ENCODE measurements at regions not wholly inside any gene's neighbourhood (a gene's known extent, or its start where the extent isn't known, plus 50 kb on each side); places are given as distances from the start of the nearest gene placed in this dataset.
"Not testable (repeated sequence)": the region's sequence is repeated elsewhere in the genome, so short reads cannot be mapped to it uniquely, and the experiment has no call there.

DNA sequence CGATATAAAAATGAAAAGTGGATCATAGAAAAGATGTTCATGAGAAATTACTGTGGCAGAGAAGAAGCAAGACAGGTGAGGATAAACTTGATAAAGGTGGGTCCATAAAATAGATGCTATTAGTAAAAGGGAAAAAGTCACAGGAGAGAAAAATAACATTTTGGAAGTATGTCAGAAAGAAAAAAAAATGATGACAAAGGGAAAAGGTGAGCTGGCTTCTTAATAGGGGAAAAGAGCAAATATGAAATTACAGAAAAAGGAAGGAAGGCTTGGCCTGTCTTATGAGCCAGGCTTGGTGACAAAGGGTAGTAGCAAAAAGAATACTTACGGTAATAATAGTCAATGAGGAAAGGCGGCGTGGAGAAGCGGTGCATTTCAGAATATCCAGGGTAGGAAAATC lies 386.1 kb downstream of the RWDD3 start:
- no peak for DNase-seq

DNA sequence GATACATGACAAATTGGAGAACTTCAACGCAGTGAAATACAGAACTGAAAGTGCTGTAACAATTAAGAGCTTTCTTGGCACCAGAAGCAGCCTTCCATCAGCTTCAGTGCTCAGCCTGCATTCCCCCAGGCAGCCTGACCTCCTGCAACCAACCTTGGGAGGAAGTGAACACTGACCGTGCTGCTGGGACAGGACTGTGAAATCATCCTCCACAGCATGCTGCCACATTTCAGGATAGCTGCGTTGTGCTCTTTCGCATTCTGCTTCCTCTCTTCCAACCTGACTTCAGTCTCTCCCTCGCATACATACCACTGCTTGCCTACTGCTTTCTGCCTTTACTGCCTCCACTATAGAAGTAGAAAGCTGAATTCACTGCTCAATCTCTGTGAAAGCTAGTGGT lies 388.6 kb downstream of the RWDD3 start:
- no peak for DNase-seq

DNA sequence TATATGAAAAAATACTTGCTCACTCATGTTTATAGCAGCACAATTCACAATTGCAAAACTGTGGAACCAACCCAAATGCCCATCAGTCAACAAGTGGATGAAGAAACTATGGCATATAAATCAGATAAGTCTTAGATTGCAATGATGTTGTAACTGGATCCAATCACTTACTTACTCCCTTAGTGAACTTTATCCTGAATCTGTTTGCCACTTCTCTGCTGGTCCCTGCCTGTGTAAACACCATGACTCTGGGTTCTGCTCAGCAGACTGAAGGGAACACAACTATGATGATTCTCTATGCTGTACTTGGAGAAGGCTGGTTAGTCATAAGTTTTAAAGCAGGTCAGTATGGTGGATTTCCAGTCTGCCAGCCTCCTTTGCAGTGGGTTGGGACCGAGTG lies 391.2 kb downstream of the RWDD3 start:
- DNase-seq, result no peak

DNA sequence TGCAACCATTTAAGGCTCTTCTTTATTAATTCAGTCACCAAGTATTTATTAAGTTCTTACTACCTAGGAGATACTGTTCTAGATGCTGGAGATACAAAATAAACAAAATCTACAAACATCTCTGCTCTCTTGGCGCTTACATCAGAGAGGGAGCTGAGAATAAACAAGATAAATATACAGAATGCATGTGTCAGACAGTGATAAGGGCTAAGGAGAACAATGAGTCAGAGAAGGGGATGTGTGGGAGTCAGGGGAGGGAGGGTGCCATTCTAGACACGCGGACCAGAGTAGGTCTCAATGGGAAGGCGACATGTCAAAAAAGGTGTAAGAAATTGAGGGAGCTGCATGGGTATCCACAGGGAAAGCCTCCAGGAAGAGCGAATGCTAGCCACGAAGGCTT lies 393.2 kb downstream of the RWDD3 start:
- DNase-seq, result no peak

DNA sequence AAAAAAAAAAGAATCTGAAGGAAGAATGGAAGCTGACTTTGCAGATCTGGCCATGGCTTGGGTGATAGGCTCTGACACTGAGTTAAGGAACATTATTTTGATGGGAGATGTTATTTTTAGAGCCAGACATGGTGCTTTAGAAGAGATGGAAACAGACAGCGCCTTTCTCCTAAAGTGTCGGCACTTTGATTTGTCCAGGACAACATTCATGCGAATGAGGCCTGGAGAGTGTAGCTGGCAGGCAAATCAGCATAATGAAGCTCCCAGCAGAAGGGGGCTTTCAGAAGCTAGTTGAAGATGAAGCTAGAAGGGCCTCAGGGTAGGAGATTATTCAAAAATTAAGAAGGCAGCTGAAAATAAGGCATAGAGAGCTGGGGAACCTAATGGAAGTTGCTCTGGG lies 397.7 kb downstream of the RWDD3 start:
- DNase-seq, result no peak

DNA sequence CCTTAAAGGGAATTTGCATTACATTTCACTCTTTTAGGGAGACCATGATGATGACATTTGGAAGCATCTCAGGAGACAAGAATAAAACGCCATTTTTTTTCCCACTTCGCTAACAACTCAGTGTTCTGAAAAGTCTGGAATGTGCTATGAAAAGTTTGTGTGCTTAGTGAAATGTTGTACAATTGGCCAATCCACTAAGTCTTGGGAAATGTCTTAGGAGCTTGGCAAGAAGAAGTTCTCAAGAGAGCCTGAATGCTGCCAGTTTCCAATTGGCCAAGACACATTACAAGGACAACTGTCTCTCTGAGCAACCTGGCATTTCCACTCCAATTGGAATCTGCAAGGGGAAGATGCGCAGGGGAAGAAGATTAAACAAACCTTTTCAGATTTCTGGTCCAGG lies 401.8 kb downstream of the RWDD3 start:
- DNase-seq, result no peak

DNA sequence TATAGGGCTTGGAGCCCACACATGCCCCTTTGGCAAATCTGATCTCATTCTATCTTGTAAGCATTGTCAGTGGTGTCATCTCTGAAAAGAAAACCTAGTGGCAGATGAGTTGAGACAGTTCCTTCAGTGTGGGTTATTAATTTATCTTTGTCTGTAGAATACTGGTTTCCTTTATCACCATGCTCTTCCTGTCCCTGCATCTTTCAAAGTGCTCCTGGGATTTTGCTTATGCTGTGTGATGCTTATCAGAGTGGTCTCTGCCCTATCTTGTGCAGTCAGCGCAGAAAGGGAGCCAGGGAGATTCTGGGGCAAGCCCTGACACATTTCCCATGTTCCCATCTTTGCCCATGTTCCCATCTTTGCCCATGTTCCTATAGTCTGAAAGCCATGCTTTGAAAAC lies 402.9 kb downstream of the RWDD3 start:
- no peak for DNase-seq

DNA sequence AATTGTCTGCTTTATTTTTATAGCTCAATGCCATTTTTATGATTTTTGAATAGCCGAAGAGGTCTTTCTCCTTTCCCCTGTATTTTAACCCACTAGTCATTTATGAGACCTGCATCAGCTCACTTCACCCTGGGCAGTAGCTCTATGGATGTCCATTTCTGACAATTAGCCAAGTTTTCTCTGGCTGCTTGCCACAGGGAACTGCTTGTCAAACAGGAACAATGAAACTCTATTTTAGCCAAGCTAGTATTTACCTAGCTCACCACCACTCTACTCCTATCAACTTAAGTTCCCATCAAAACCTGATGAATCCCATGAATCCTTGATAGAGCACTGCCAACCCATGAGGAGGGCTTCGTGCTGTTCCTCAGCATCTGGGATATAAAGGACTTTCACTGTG lies 406.7 kb downstream of the RWDD3 start:
- peak; percentile 12 to 47 for DNase-seq

DNA sequence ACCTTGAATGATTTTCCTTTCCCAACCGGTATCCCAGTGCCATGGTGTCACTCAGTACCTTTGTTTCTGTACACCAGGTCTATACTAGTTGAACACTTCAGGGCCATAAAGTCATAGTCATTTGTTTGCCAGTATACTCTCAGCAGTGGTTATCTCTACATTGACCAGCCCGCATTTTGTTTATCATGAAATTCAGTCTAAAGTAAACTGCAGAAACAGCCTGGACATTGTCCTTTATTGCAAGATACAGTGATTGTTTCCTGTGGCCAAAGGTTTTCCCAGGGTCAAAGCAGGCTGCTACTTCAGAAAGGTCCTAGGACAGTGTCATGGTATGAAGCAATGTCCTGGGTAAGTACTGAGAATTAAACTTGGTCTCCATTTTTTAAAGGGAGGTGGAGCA lies 407.4 kb downstream of the RWDD3 start:
- no peak for DNase-seq

DNA sequence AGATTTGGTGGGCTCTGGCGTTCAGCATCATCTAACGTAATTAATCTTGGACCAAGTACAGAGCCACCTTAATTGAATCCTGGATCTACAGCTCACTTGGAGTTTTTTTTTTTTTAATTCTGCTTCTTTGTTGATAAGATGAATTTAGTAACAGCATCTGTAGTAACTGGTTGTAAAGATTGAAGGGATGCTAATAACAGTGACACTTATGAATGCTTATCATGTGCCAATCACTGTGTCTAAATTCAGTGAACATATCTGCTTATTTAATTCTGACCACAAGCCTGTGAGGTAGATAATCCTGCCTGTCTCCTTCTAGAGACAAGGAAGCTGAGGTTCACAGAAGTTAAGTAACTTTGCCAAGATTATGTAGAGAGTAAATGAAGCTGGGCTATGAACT lies 408.0 kb downstream of the RWDD3 start:
- DNase-seq, result no peak

DNA sequence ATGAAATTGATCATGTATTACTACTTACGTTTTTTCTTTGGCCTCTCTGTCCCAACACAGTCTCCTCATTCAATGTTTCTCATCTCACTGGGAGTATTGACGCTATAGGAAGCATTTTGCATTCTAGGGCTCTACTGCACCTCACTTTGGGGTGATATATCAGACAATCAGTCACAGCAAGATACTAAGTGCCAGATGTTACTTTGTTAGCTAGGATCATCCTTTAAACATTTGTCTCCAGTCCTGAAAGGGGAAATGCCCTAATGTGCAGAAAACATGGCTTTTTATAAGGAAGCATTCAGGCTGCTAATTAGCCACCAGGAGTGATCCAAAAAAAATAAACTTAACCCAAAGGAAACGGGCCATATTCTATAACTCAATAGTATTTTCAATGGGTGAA lies 409.1 kb downstream of the RWDD3 start:
- DNase-seq, result no peak

DNA sequence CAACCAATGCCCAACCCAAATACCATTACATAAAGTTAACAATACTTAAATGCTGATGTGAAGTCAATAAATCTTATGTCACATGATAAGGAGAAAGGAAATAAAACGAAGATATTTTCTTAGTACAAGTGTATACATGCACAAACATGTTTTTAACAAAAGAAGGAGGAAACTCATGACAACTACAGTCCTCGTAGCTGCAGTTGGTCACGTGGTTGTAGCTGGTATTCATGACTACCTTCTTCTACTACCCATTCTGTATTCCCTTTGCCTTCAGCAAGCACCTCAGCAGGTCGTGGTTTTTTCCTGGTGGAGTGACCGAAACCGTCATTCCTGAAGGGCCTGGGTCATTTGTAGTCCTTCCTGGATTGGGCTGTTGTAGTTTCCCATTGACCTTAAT lies 411.1 kb downstream of the RWDD3 start:
- not testable (repeated sequence) for DNase-seq

DNA sequence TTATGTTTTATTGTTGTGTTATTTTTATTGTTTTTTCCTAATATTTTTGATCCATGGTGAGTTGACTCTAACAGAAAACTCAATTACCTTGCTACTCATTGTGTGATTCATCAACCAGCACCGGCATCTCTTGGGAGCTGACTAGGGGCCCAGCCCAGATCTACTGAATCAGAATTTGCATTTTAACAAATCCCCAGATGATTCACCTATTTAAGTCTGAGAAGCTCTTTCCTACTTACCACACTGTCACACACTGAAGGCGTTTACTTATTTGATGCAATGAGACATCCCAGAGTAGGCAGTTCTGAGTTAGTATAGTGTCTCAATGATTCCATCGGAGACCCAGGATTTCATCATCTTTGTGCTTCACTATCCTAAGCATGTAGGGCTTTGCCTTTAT lies 416.6 kb downstream of the RWDD3 start:
- no peak for DNase-seq

DNA sequence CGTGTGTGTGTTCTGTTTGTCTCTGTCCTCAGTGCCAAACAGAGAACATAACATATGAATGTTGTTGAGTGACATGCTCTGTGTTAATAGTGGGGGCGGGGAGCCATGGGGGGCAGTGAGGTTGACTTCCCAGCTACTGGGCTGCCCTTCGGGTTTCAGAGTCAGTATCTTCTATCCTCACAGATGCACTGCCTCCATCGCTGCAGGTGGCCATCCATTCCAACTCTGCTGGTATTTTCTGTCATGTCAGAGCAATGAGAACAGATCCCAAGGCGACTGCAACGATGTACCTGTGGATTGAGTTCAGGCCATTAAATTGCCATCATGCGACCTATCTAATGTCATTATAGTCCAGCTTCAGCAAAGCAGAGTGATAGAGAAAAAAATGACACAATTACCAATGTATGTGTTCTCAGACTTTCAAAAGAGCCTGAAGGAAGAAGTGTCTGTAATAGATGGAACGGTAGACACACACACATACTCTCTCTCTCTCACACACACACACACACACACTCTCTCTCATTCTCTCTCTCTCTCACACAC lies 418.5 kb downstream of the RWDD3 start:
- no peak for DNase-seq

DNA sequence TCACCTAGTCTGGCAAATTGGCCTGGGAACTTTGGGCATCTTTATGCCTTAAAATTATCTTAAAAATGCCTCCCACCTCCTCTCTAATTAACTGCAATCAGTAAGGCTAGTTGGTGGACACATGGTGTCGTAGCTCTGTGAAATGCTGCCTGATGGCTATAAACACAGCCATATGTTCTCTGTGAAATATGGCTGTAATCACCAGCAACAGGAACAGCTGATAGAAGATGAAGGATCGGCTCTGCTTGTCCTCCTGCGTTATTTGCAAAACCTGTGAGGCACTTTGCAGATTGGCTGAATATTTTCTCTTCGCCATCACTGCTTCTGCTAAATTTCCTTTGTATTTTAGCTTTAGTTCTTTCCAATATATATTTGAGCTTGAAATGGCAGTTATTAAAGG lies 419.6 kb downstream of the RWDD3 start:
- DNase-seq, result no peak

DNA sequence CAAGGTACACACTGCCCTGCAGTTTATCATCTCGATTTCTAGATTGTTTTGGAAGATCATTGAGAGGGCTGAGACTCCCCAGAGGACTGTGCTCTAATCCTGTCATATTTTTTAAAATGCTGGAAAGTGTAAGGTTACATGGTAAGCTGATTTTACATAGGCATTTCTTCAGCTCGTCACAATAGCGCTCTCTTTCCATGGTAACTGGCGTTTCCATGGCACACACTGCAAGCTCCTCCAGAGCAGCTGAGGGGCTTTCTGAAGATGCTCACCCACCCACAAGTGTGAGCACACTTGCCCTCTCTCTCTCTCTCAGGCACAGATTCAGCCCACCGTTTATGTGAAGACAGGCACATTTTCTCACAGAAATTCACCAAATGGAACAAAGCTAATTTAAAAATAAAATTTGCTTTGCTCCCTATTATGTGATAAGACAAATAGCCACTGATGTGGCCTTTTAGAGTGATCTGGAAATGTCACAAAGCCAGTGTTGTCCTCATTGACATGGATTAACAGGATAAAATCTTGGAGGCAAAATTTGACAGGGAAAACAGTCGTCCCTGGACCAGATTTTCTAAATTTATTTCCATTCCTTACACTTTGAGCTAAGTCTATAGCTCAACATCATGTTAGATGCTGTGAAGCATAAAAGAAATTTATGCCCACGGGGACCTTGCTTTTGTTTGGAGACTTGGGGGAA lies 421.5 kb downstream of the RWDD3 start:
- DNase-seq, result no peak

DNA sequence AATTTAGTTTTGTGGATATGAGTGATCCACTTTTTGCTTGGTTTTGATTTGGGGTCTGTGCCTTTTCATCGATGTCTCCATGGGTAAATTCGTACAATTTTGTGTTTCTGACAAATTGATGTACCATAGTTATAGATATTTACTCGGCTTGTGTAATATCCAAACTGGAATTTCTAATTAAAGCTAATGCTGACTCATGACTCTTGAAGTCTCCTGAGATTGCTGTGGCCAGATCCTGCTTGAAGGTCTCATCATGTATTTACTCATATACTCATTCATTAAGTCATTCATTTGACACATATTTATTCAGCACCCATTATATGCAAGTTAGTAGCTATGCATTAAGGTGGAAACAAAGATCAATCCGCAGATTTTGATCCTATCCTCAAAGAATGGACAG lies 423.2 kb downstream of the RWDD3 start:
- no peak for DNase-seq

DNA sequence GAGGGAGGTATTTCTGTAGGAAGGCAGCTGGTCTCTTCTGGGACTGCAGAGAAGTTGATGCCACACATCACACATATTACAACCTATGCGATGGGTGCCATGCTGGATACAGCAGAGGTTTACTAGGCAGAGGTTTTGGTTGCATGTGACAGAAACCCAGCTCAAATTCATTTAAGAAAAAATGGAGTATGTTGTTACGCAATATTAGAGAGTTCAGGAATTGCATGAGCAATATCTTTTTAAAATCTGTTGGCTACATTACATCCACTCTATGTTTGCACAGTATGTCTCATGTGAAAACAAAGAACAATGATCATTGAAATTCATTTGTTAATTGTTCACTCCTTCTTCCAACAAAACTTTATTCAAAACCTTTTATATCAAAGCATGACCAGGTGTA lies 425.2 kb downstream of the RWDD3 start:
- no peak for DNase-seq

DNA sequence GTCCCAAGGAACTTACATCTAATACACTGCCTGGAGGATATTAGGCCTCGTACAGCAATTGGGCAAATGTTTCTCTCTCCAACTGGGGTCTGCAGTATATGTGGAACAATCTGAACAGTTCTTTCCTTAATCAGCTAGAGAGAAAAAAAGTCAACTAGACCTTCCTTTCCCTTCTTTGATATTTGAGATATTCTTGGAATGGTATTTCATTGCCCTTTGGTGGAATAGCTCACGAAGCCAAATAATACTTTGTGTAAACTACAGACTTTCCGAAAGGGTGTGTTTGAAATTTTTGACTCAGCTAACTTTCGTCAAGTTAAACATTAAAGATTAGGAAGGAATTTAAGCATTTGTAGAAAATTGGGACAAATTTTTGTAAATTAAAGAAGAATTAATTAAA lies 425.6 kb downstream of the RWDD3 start:
- no peak for DNase-seq

DNA sequence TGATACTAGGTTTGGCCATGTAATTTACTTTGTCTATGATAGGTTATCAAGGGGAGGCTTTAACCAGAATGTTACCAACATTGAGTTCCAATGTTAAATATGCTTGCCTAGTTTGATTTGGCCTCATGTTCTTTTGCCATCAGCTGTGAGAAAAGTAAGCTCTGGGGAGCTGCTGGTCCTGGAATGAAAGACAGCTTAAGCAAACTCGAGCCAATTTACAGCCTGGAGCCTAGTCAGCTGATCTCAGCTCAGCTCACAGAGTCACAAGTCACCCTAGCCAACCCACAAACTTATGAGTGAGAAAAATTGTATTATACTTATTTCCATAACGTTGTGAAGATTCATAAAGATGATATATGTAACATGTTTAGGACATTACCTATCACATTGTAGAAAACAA lies 426.7 kb downstream of the RWDD3 start:
- DNase-seq, result no peak

DNA sequence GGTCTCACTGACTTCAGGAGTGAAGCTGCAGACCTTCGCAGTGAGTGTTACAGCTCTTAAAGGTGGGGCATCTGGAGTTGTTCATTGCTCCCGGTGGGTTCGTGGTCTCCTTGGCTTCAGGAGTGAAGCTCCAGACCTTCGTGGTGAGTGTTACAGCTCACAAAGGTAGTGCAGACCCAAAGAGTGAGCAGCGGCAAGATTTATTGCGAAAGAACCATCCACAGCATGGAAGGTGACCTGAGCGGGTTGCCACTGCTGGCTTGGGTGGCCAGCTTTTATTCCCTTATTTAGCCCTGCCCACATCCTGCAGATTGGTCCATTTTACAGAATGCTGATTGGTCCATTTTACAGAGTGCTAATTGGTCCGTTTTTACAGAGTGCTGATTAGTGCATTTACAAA lies 429.5 kb downstream of the RWDD3 start:
- not testable (repeated sequence) for DNase-seq

DNA sequence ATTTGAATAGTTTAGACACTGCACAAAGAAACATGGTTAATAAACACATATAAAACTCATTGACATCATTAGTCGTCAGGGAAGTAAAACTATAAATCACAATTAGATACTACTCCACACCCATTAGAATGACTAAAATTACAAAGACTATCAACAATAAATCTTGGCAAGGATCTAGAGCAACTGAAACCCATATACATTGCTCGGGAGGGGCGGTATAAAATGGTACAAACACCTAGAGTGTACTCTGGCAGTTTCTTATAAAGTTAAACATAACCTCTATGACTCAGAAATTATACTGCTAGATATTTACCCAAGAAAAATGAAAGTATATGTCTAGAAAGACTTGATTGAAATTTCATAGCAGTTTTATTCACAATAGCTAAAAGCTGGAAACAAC lies 434.2 kb downstream of the RWDD3 start:
- no peak for DNase-seq

DNA sequence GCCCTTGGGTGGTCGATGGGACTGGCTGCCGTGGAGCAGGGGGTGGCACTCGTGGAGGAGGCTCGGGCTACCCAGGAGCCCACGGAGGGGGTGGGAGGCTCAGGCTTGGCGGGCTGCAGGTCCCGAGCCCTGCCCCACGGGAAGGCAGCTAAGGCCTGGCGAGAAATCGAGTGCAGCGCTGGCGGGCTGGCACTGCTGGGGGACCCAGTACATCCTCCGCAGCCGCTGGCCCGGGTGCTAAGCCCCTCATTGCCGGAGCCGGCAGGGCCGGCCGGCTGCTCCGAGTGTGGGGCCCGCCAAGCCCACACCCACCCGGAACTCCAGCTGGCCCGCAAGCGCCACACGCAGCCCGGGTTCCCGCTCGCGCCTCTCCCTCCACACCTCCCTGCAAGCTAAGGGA lies 435.6 kb downstream of the RWDD3 start:
- not testable (repeated sequence) for DNase-seq

DNA sequence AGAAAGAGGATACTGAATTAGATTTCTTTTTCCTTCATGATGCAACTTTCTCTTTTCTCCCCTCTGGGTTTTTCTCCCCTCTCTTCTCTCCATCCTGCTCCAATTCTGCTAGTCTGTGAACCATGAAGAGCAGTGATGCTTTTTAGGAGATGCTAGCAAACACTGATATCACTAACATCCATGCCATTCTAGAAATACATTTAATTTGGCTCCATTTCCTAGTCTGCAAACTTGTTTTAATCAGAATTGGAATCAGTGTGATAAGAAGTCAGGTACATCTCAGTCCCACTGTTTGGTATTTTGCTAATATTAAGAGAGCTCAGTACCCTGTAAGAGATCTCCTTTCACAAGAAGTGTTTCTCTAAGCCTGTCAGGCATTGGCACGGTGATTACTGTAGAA lies 437.1 kb downstream of the RWDD3 start:
- DNase-seq, result no peak

DNA sequence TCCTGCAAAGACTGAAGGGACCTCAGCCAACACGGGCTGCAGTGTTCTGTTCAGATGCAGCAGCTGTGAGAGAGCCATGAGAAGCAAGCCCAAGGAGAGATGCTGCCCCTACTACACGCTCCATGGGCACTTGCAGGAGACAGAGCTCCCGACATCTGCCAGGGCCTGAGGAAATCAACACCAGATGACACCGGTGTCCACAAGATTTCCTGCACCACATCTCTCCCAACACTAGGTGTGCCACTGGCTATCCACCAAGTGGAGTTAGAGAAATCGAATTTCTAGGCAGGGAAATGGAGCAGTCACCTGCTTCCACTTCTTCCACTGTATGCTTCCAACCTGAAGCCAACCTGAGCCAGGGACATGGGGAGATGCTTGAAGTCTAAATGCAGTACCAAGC lies 445.3 kb downstream of the RWDD3 start:
- no peak for DNase-seq

All from NCI-H2081 (cell line).